GM12892 (cell line): ENCODE measurements at regions not wholly inside any gene's neighbourhood (a gene's known extent, or its start where the extent isn't known, plus 50 kb on each side); places are given as distances from the start of the nearest gene placed in this dataset.

Experiments used
- DNase-seq: peaks from one replicate; pipeline ENCODE4 v3.0.0; 2011; ENCODE audit not compliant: insufficient read length
- FAIRE-seq: peaks from 2 replicates; lab custom pipeline; 2011; peaks lifted over from hg19 to GRCh38; lab: Jason Lieb, UNC
- POLR2A ChIP-seq: IDR thresholded peaks from 2 replicates; pipeline ENCODE4 v1.6.1; 2011; ENCODE audit warnings: low read depth, low read length, control low read depth
- POLR2AphosphoS5 ChIP-seq: IDR thresholded peaks from 2 replicates; pipeline ENCODE4 v1.6.1; 2011; ENCODE audit warnings: low read depth, low read length, control low read depth
- TAF1 ChIP-seq: IDR thresholded peaks from 2 replicates; pipeline ENCODE4 v1.6.1; 2011; ENCODE audit warnings: low read depth, mild to moderate bottlenecking, control low read depth, low read length, borderline replicate concordance

DNA sequence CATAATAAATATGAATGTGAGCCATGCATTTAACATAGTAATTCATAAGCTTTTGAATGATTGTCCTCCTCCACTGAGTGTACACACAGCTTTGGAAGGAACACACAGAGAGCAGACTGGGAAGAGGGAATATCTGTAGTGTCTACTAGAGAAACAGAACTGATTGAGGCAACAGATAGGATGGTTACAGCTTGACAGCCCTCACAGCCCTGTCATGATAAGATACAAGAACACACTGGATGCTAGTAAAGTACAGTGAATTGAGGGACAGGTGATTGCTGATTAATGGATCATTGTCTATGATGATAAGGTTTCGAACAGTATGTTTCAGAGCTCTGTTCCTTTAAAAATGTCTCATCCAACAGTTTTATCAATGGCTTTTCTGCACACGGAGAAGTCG lies 383.4 kb upstream of the GBE1 start:
- TF ChIP-seq POLR2AphosphoS5 (no peak), TAF1 (no peak), POLR2A (no peak)
- no peak for FAIRE-seq

DNA sequence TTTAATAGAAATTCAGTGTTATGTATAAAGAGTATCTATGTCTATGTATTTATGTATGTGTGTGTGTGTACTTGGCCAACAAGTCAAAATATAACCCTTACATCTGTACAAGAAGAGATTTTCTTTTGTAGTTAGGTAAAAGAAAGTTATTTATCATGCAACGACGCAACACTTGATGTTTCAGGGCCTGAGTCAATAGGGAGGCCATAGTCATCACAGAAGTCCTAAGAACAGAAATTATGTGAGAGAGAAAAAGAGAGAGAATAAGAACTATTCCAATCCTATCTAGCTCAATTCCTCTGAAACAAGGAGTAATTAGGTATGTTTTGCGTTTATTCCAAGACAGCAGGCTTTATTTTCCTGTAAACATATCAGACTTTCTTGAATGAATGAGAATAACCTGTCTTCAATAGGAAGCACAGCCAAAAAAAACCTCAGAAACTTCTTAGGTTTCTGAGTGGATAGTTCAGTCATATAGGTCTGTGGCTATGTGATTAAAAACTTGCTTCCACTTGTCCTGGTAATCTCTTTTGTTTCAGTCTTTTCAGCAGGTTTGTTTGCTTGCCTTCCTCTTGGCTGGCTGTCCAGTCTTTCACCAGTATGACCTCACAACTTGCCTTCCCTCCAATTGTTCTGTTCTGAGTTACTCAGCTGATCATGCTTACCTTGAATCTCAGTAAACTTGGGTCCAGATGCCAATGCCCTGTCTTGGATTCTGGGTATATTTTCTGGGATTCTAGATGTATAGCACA lies 382.4 kb upstream of the GBE1 start:
- no peak for DNase-seq
- no peak for FAIRE-seq
- TF ChIP-seq TAF1 (no peak), POLR2A (no peak), POLR2AphosphoS5 (no peak)

More for the DNA sequence above, 383.4 kb upstream of the GBE1 start:
- no peak for DNase-seq

DNA sequence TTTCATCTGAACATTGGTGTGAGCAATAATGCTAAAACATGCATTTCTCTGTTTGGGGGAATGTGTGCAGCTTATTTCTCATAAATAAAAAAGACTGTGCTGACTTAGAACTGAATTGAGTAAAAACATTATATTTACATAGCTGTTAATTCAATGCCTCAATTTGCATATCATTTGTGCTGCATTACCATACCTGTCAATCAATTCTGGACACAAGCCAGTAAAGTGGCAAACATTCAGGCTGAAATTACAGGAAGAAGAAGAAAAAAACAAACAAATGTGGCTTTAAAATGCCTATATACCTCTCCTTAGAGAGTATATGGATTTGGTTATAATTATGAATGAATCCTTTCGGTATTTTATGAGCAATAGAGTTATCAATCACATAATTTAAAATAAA lies 380.1 kb upstream of the GBE1 start:
- no peak for FAIRE-seq
- TF ChIP-seq TAF1, result no peak
- no peak for TF ChIP-seq POLR2AphosphoS5
- no peak for TF ChIP-seq POLR2A
- DNase-seq, result no peak

DNA sequence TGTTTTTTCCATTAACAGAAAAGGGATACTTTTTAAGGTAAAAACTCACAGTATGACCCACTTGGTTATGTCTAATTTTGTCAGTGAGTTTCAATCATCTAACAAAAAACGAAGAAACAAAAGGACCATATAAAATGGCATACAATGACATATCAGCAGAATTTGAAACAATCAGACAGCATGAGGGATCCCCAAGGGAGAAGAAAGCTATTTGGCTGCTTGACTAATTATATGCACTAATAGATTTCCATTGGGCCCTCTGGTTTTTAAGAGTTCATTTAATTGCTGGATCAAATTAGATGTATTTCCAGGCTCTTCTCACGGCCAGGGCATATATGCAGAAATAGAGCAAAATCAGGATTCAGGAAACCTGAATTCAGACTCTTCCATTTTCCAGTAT lies 376.4 kb upstream of the GBE1 start:
- TF ChIP-seq POLR2AphosphoS5 (no peak), TAF1 (no peak), POLR2A (no peak)
- no peak for FAIRE-seq
- DNase-seq, result no peak

DNA sequence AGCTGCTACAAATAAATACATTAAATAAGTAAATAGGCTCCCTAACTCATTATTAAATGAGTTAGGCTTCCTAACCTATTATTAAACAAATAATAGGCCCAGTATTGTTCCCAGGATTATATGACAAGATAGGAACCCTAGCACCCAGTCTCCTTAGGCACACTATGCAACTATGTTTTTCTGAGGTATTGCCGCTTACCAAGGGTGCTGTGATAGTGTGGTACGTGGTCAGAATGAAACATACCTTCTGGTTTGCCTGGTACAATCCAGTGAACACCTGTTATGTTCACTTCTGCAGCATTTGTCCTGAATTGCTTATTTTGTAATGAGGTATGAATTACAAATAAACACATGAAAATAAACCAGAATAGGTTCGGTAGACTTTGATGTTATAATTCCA lies 375.6 kb upstream of the GBE1 start:
- DNase-seq (no peak), FAIRE-seq (no peak)
- TF ChIP-seq POLR2AphosphoS5 (no peak), TAF1 (no peak), POLR2A (no peak)

DNA sequence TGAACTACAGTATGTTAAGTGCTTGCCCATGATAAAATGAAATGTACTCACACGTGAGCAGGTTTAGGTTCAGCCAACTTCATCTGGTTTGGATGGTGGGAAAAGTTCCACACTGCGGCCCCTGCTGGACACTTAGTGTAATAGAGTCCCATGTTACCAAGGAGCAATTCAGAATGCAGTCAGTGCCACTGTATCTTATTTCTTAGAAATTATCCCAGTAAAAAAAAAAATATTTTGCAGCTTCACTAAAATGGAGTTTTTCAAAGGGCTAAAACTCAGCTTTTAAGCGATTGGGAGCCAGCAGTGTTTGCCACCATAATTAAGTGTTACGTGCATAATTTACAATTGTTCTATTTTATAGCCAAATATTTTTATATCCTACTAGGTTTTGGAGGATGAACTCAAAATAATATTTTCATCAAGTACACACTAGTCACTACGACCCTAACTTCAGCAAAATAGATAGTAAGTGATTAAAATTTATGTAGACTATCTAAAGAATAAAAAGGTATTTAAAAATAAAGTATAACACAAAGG lies 371.7 kb upstream of the GBE1 start:
- TF ChIP-seq POLR2AphosphoS5 (no peak), POLR2A (no peak), TAF1 (no peak)
- FAIRE-seq, result peak; percentile 80

DNA sequence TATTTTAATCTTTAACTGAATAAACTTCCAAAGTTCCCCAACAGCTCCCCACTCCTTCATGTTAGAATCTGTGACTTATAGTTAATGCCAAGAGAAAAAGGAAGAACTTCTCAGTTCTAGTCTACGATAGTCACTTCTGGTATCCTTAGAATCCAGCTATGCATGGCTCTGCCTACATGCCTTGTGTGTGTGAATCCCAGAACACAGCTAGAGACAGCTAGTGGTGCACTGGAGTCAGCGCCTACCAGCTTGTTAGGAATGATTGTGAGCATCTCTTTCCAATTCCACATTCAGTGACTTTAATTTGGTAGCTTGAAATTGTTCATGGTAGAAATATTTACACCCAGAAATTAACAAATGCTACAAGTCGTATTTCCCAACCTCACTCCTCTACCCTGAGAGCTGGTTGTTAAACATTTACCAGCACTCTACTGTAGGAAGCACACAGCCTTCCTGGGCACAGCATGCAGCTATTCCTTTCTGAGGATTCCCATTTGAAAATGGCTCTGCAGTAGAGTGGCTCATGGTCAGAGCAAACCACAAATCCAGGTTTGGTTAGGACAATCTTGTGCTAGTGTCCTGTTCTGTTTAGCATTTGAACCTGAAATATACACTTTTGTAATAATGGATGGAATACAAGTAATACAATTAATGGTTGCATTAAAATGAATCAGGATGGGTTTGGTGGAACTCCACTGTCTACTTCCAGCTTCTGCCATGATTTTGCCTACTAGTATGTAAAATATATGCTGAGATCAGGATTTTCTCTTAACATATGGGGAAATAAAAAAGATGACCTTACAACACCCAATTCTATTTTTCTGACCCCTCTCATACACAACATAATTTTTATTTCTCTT lies 371.0 kb upstream of the GBE1 start:
- TF ChIP-seq POLR2A (no peak), POLR2AphosphoS5 (no peak), TAF1 (no peak)
- no peak for FAIRE-seq

More for the DNA sequence above, 371.7 kb upstream of the GBE1 start:
- DNase-seq, result no peak

DNA sequence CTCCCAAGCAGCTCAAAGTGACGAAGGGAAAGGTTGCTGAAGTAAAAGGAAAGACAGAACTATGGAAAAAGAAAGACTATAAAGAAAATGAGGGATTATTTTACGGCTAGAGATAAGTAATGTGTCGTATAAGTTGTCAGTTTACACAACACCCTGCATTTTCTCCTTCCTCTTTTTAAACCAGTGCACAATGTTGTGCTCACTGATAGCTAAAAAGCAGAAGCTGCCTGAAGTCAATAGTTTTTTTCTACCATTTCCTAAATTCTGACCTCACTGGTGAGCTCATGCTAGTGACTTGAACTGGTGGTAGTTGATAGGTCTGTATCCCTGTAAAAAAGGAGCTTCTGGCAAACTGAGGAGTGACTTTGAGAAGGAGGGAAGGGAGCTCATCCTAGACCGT lies 368.6 kb upstream of the GBE1 start:
- DNase-seq (no peak), FAIRE-seq (no peak)
- TF ChIP-seq POLR2AphosphoS5 (no peak), POLR2A (no peak), TAF1 (no peak)

More for the DNA sequence above, 371.0 kb upstream of the GBE1 start:
- no peak for DNase-seq

DNA sequence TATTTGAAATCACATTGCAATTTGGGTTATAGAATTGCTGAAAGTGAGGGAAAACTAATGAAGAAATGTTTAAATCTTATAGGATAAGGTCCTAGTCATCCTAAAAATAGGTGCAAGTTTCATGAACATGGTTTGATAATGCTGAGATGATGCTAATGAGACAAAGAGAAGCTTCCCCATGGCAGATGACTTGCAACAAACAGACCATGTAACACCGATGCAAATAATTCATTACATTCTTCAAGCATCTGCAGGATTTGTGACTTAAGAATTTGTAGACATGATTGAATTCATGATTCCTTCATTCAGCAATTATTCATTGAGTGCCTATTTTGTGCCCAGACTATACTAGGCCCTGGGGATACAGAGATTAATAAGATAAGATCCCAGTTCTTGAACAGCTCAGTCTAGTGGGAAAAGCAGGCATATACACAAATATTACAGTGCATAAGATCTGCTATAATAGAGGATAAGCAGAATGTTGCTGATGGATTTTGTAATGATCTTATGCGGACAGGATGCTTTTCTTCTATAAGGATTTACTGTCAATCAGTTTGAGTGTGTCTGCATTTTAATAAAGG lies 367.9 kb upstream of the GBE1 start:
- no peak for DNase-seq
- FAIRE-seq, result no peak
- TF ChIP-seq POLR2AphosphoS5 (no peak), TAF1 (no peak), POLR2A (no peak)

DNA sequence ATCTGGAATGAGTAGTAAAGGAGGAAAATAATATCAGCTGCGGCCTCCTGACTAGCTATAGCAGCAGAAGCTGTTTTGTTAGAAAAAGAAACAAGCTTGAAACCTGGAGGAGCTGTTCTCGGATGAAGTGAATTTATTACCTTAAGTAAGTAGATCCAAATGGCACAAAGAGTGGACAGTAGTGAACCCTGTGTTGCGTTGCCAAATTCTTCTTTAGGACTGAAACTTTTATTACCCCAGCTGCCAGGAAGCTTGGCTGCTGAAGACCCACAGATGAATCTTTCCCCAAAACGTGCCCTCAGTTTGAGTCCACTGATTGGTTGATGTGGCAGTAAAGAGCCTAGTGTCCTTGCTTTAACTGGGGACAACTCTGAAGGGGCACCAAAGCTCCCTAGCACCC lies 366.8 kb upstream of the GBE1 start:
- DNase-seq (no peak), FAIRE-seq (no peak)
- no peak for TF ChIP-seq TAF1
- no peak for TF ChIP-seq POLR2AphosphoS5
- no peak for TF ChIP-seq POLR2A

DNA sequence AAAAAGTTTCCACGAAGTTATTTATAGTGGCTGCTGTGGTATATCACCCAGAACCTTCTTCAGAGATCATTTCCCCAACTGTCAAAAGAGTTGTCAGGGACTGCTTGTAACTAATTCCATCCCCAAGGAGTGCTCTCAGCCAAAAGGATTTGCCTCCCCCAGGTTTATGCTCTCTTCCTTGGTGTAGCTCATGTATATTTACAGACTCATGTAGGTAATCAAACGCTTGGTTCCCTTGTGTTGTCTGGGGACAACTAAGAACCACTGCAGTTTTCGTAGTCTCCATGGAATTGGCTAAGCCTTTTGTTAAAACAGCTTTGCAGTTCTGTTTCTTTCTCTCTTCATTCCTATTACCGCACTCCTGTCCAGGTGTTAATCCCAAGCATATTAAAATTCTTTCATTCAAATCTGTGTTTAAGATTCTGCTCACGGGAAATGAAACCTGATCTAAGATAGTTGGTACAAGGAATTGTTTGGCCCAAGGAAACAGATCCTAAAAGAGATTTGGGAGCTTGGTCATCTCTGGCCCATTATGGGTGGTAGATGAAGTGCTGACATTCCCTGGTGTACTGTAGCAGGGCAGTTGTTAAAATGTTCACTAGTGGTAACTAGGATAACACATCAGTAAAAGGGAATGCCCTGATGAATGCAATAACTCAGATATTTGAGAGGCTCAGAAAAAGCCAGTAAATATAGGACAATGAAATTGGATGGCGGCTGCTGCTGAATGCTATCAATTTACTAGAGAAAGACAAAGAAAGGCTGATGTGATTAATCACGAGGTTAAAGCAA lies 361.3 kb upstream of the GBE1 start:
- no peak for DNase-seq
- FAIRE-seq, result no peak
- no peak for TF ChIP-seq POLR2AphosphoS5
- no peak for TF ChIP-seq TAF1
- TF ChIP-seq POLR2A, result no peak
